Loucy (cell line): ENCODE measurements at regions not wholly inside any gene's neighbourhood (a gene's known extent, or its start where the extent isn't known, plus 50 kb on each side); places are given as distances from the start of the nearest gene placed in this dataset.

Source experiments
- H2AFZ ChIP-seq: fragments of 200-600 bp; sonication (generic); 2 replicates; pipeline ENCODE4 v1.6.0; 2016; ENCODE audit warnings: antibody characterized with exemption, mild to moderate bottlenecking, low read length, moderate library complexity
- H3F3A ChIP-seq: fragments of 200-600 bp; 2 replicates; pipeline ENCODE4 v1.6.0; 2016; ENCODE audit warnings: antibody characterized with exemption, low read depth, mild to moderate bottlenecking
- H3K27me3 ChIP-seq: fragments of 200-600 bp; sonication (generic); 2 replicates; pipeline ENCODE4 v1.6.1; 2014; ENCODE audit warnings: low read length, mild to moderate bottlenecking; ENCODE audit not compliant: insufficient read depth, poor library complexity, severe bottlenecking
- H3K36me3 ChIP-seq: fragments of 200-600 bp; sonication (generic); 2 replicates; pipeline ENCODE4 v1.6.1; 2016; ENCODE audit warnings: low read length; ENCODE audit not compliant: insufficient read depth
- H3K4me1 ChIP-seq: fragments of 200-600 bp; sonication (generic); 2 replicates; pipeline ENCODE4 v1.5.1; 2014; ENCODE audit warnings: low read length, mild to moderate bottlenecking; ENCODE audit not compliant: insufficient read depth, poor library complexity, severe bottlenecking
- H3K4me2 ChIP-seq: fragments of 200-600 bp; sonication (generic); 2 replicates; pipeline ENCODE4 v1.6.0; 2014; ENCODE audit warnings: antibody characterized with exemption, low read length, low read depth, mild to moderate bottlenecking; ENCODE audit not compliant: poor library complexity, severe bottlenecking
- H3K4me3 ChIP-seq: fragments of 200-600 bp; sonication (generic); 2 replicates; pipeline ENCODE4 v1.5.1; 2014; ENCODE audit warnings: low read length, mild to moderate bottlenecking, mixed read lengths; ENCODE audit not compliant: poor library complexity, severe bottlenecking
- H3K79me2 ChIP-seq: fragments of 200-600 bp; sonication (generic); 2 replicates; pipeline ENCODE4 v1.6.1; 2014; ENCODE audit warnings: low read length; ENCODE audit not compliant: insufficient read depth
- H3K9ac ChIP-seq: fragments of 200-600 bp; sonication (generic); 2 replicates; pipeline ENCODE4 v1.6.0; 2014; ENCODE audit warnings: mild to moderate bottlenecking, low read depth, low read length, moderate library complexity; ENCODE audit not compliant: poor library complexity, severe bottlenecking
- H3K9me2 ChIP-seq: fragments of 200-600 bp; sonication (generic); replicated peaks from 2 replicates; pipeline ENCODE4 v1.6.1; 2016; ENCODE audit warnings: low read depth, low read length, mixed read lengths
- H3K9me3 ChIP-seq: fragments of 200-600 bp; sonication (generic); 2 replicates; pipeline ENCODE4 v1.6.1; 2014; ENCODE audit warnings: mild to moderate bottlenecking, antibody characterized with exemption, low read length, low read depth; ENCODE audit not compliant: insufficient read depth
- H4K20me1 ChIP-seq: fragments of 200-600 bp; sonication (generic); 2 replicates; pipeline ENCODE4 v1.6.0; 2014; ENCODE audit warnings: antibody characterized with exemption, low read length, mild to moderate bottlenecking; ENCODE audit not compliant: insufficient read depth, poor library complexity, severe bottlenecking
- EZH2phosphoT487 ChIP-seq: fragments of 200-600 bp; IDR thresholded peaks from 2 replicates; pipeline ENCODE4 v1.6.1; 2018; ENCODE audit warnings: antibody characterized with exemption, mild to moderate bottlenecking, moderate library complexity, borderline replicate concordance
- TF ChIP-seq, protein P1 (sequence below): fragments of 200-600 bp; sonication (generic); conservative IDR thresholded peaks from 2 replicates; pipeline ENCODE4 v1.5.1; 2014; ENCODE audit warnings: mild to moderate bottlenecking, antibody characterized with exemption, low read length

DNA sequence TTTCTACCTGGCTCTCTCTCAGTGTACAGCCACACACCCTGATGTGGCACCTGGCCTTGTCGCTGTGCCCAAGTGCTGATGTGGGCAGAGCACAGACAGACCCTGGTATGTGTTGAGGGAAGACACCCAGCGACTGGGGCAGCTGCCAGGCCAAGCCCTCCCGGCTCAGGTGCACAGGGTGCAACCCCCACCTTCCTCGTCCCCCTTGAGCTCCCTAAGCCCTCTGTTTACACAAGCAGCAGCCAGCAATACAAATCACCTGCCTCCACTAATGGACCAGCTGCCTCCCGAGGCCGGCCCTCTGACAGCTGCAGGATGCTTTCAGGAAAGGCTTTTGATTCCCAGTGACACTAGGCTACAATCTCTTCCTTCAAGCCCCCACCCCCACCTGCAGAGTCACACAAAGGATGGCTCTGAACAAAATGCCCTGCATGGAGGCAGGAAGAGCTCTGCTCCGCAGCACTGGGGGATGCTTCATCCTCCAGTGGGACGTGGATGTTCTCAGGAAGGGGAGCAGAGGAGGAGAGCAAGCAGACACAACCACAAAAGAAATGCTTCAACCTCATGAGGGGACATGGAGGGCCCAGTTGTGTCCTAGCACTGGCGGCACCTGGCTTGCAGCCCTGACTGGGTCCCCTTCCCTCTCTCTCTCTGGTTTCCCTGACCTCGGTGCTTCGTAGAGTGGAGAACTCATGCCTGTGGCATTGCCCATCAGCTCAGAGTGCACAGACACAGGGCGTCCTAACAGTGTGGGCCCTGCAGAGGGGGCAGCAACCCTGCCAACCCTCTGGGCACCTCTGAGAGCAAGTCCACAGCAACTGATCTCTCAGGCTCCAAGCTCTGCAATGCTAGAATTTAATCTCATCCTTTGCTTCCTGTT lies 140.8 kb downstream of the BARX1 start:
- Histone ChIP-seq H3K9me3 (no peaks in the 10 kb centered on the region; the same call in 1 of the 2 replicates), H4K20me1 (no peaks in the 10 kb centered on the region), H3K4me3 (no peak overlapping the region), H3K4me2 (no peak overlapping the region), H3K36me3 (no peaks in the 10 kb centered on the region), H3K27me3 (no peaks in the 10 kb centered on the region), H3K79me2 (no peaks in the 10 kb centered on the region), H3K9ac (no peak overlapping the region), H3K9me2 (no peaks in the 10 kb centered on the region), H3F3A (no peaks in the 10 kb centered on the region), H3K4me1 (no peaks in the 10 kb centered on the region), H2AFZ (no peak overlapping the region)
- no peak for TF ChIP-seq EZH2phosphoT487
- TF ChIP-seq, protein P1, sequence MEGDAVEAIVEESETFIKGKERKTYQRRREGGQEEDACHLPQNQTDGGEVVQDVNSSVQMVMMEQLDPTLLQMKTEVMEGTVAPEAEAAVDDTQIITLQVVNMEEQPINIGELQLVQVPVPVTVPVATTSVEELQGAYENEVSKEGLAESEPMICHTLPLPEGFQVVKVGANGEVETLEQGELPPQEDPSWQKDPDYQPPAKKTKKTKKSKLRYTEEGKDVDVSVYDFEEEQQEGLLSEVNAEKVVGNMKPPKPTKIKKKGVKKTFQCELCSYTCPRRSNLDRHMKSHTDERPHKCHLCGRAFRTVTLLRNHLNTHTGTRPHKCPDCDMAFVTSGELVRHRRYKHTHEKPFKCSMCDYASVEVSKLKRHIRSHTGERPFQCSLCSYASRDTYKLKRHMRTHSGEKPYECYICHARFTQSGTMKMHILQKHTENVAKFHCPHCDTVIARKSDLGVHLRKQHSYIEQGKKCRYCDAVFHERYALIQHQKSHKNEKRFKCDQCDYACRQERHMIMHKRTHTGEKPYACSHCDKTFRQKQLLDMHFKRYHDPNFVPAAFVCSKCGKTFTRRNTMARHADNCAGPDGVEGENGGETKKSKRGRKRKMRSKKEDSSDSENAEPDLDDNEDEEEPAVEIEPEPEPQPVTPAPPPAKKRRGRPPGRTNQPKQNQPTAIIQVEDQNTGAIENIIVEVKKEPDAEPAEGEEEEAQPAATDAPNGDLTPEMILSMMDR: 0 out of 2 replicates have a peak, but pooled peaks have one; percentile 13

DNA sequence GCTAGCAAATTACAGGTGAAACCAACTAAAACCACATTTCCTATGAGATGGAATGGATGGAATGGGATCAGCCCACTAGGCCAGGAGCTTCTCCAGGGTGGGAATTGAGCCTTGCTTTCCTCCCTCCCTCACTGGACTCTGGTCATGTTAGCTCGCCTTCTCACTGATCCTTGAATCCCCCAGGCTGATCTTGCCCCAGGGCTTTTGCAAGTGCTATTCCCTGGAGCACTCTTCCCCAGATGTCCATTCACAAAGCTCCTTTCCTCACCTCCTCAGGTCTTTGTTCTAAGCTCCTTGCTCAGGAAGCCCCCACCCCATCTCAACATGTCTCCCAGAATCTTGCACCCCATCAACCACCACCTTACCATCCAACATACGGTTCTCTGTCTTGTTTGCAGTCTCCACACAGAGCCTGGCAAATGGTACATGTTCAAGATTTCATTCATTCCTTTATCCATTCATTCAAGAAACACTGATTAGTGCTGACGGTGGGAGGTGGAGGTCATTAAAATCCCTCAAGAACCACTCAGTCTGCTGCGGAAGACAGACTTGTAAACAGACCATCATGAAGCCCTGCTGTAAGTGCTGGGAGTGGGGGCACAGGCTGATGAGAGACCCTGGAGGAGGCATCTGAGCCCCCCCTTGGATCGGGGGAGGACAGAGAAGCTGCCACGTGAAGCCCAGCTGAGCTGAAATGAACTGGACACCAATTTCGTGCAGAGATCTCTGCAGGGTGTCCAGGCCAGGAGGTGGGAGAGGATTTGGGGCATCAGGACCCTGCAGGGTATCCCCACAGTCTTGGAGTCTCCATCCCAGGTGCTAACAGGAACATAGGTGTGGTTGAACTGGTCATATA lies 141.7 kb downstream of the BARX1 start:
- TF ChIP-seq, protein P1: no peak
- no peaks in the 10 kb centered on the region for H4K20me1 ChIP-seq
- H3K9me2 ChIP-seq: no peaks in the 10 kb centered on the region
- H3K4me1 ChIP-seq: no peaks in the 10 kb centered on the region
- H3K9ac ChIP-seq: no peak overlapping the region
- no peaks in the 10 kb centered on the region for H3K27me3 ChIP-seq
- H2AFZ ChIP-seq: no peak overlapping the region
- no peaks in the 10 kb centered on the region; the same call in 1 of the 2 replicates for H3K9me3 ChIP-seq
- no peaks in the 10 kb centered on the region for H3K79me2 ChIP-seq
- no peaks in the 10 kb centered on the region for H3K36me3 ChIP-seq
- no peak overlapping the region for H3K4me2 ChIP-seq
- no peak overlapping the region for H3K4me3 ChIP-seq
- H3F3A ChIP-seq: no peaks in the 10 kb centered on the region

DNA sequence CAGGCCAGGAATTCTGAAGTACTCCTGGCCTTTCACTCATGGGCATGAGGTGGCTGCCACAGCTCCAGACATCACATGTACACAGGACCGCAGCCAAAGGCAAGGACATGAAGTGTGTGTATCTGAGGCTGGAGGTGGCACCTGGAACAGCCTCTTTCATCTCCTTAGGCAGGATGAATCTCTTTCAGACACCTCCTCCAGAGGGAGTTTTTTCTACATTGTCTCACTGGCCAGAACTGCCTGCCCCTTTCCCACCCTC lies 142.8 kb downstream of the BARX1 start:
- Histone ChIP-seq H3K4me2 (no peak overlapping the region), H3K27me3 (no peaks in the 10 kb centered on the region), H3K36me3 (no peaks in the 10 kb centered on the region), H3K9ac (no peak overlapping the region), H3K9me2 (no peaks in the 10 kb centered on the region), H3F3A (no peaks in the 10 kb centered on the region), H3K4me3 (no peak overlapping the region), H4K20me1 (no peaks in the 10 kb centered on the region), H3K79me2 (no peaks in the 10 kb centered on the region), H3K9me3 (no peaks in the 10 kb centered on the region; the same call in 1 of the 2 replicates), H2AFZ (no peak overlapping the region), H3K4me1 (no peaks in the 10 kb centered on the region)
- TF ChIP-seq, protein P1: no peak
- no peak for TF ChIP-seq EZH2phosphoT487
